ENCODE measurements at regions not wholly inside any gene's neighbourhood (a gene's known extent, or its start where the extent isn't known, plus 50 kb on each side); places are given as distances from the start of the nearest gene placed in this dataset.
"Not testable (repeated sequence)": the region's sequence is repeated elsewhere in the genome, so short reads cannot be mapped to it uniquely, and the experiment has no call there.

DNA sequence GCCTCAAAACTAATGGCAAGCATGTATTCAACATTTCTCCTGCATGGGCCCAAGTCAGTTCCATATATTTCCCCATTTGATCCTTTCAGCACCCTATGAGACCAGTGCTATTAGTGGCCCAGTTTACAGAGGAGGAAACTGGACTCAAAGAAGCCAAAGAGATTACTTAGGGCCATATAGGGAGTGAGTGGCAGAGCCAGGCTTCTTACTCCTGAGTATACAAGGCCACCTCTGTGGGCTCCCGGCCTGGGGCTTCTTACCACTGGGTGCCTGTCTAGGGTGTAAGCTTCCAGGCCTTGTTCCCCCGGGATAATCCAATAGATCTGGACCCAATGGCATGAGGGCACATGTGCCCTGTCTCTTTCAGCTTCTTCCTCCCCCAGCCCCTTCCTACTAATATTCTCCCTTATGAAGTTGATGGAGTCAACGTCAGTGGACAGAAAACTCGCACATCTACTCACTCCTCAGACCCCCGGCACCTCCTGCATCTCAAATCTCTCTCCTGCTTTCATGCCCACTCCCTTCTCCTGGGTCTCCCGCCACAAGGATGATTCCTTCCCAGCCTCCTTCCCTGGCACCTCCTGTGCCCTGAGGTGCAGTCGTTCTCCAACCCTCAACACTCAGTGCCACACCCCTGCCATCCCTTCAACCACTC, 222.6 kb downstream of the ANAPC1 start:
- no peak for DNase-seq

DNA sequence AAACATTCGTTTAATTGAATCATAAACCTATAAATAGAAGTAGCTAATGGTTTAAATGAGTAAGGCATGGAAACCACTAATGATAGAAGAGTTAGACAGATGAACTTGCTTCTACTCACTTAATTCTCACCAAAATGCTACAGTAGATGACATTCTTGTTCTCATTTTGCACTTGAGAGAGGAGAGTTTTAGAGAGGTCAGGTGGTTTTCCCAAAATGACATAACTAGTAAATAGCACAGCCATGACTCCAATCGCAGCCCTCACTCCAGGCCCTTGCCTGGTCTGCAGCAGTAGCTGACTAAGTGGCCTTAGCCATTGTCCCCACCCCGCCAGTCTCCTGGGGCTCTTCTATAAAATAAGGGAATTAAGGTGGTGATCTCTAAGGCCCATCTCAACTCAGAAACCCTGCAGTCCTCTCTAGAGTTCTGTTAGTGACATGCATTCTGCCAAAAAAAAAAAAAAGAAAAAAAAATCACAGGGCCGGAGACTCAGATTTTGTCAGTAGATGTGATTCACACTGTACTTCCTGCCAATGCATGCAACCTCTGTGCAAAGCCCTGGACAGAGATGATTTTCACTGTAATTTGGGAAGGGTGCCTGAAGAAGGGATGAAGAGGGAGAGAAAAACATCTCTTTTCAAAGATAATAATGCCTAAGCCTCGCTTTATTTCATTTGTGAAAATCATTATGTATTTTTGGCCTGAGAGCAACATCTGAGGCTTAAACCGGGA, 221.8 kb downstream of the ANAPC1 start:
- no peak for DNase-seq

DNA sequence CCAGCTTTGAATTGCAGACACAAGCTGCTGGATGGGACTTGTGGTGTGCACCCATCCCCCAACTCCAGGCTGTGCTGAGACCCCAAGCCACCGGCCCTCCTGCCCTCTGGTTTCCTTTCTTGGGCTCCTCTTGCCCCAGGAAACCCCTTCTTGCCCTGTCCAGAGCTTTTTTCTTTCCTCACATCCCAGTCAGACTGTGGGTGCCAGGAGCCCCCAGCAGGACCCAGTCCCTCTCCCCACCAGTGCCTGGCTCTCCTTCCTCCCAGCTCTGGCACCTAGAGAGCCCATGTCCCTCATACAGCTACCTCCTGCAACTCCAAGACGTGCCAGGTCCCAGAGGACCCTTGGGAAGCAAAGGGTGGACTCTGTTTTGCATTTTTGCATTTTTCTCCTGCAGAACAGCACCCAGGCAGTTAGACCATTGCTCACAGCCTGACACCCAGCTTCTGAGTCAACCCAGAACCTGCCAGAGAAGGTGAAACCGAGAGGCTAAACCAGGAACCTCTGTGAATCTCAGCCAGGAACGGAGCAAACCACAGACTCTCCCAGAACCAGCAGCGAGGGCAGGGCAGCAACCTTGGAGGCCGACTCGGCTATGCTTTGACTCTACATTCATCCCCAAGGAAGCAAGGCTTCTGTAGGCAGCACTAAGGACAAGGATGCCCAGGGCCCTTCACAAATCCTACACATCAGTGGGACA, 221.1 kb downstream of the ANAPC1 start:
- DNase-seq = no peak

DNA sequence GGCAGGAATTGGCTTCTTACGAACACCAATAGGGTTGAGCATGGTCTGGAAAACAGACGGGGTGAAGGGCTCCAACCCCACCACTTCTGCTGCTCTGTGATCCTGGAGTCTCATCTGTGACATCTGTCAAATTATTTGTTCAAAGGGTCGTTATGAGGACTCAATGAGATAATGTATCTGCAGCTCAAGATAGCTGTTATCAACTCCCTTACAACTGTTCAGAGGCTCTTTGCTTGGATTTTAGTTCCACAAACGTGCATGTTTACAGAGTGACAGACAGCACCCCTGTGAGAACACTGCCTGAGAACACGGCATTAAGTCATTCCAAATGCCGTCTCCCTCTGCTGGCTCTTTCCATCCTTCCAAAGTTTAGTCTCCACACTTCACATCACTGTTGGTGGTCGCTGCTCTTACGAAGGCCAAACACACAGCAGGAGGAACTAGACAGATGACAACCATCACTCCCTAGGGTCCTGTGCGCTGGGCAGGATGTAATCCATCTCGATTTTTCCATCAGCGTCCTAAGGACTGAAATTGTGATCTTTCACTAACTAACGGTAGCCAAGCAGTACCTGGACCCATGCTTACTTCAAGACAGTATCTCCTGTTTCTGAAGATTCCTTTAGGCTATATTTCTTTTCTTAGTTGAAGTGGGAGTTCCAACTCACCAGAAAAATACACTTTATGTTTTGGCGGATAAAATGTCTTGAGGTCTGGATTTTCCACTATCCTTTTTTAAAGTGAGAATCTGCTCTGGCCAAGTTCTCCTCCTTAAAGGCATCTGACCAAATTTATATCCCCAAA, 220.3 kb downstream of the ANAPC1 start:
- no peak for DNase-seq

GRCh38 chr2:111664275-111664850, 219.6 kb downstream of the ANAPC1 start:
- no peak for DNase-seq

- DNase-seq = no peak
These were observed 219.0 kb downstream of the ANAPC1 start for GRCh38 chr2:111665011-111665410.

DNA sequence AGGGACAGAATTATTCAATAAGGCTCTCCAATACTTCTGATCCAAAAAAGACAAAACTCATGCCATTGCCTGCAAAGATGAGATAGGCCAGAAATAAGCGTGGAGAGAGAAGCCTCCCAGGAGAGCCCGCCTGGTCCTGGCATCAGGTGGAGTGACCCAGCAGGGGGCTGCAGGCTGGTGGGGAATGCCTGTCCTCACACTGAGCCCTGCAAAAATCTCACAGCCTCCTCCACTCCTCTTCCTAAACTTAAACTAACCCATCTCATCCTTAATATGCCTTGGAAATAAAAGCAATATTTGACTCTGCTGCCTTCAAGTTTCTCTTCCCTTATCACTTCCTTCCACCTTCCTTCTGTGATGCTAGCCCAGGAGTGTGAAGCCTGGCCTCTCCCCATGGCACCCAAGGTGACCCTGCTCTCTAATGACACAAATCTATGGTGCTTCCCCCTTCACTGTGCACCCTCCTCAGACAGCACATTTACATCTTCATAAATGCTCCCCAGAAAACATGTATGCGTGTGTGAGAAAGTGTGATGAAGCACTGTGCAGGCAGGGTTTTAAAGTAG, 218.4 kb downstream of the ANAPC1 start:
- DNase-seq = no peak

- no peak for DNase-seq
These were observed 217.8 kb downstream of the ANAPC1 start for GRCh38 chr2:111666160-111666559.

GRCh38 chr2:111667001-111667400, 217.0 kb downstream of the ANAPC1 start:
- no peak for DNase-seq

DNA sequence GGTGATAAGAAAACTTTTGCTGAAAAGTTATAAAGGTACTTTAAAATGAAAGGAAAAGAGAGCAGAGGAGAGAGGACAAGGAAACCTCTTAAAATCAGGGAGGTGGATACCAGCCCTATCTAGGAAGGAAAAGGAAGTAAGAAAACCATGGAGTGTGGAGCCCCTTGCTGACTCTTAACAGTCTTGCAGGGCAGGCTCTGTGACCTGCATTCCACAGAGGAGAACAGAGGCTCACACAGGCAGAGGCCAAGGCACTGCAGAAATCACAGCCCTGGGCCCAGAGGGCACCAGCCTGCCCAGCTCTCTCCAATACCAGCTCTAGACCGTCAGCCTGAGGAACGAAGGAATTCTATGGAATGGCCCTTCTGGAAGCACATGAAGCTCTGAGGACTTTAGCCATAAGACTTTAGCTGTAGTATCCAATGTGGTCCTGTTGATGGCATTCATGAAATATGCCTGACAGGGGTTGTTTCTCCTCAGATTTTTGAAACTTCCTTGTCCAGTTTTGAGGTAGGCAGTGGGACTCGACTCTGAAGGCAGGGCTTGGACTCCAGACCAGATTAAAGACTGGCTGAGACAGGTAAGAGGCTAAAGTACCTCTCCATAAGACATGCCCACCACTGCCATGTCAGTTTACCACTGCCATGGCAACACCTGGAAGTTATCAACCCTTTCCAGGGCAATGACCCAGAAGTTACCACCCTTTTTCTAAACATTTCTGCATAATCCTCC, 216.3 kb downstream of the ANAPC1 start:
- DNase-seq = no peak

DNA sequence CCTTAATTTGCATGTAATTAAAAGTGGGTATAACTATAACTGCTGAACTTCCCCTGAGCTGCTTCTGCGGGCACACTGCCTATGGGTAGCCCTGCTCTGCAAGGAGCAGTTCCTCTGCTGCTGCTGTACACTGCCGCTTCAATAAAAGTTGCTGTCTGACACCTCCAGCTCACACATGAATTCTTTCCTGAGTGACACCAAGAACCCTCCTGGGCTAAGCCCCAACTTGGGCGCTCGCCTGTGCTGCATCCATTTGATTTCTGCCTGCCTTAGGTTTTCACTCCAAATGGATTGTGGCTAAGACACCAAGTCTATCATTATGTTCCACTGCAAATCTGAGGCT, 215.7 kb downstream of the ANAPC1 start:
- no peak for DNase-seq

- DNase-seq = no peak
These were observed 215.3 kb downstream of the ANAPC1 start for GRCh38 chr2:111668741-111669140.

DNA sequence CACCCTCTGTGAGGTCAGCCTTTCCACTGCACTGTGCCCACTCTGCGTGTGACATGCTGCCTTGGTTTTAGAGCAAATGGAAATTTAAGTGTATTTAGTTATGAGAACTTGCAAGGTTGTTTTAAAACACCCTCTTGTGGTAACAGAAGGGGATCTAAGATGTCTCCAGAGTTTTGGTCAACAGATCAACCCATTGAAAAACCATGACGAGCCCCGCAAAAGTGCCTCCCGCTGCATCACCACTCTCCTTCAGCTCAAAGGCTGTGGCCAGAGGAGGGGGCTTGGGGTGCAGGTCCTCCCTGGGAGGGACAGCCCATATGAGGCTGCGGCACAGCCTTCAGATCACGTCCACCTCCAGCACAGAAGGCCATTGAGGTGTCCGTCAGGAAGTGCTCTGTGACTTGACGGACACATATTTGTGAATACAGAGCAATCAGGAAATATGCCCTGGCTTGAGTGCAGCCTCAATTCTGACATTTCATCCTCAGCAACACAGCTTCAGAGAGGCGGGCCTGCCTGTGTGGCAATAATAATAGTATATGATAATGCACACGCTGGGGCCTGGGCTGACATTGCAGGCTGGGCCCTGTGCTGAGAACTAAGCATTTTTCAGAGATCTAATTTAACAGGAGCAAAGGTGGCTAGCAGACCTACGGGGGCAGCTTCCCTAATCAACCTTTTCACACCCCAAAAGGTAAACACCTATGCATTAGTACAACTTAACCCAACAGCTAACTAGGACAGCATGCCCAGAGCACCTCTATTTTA, 213.9 kb downstream of the ANAPC1 start:
- DNase-seq = no peak

DNA sequence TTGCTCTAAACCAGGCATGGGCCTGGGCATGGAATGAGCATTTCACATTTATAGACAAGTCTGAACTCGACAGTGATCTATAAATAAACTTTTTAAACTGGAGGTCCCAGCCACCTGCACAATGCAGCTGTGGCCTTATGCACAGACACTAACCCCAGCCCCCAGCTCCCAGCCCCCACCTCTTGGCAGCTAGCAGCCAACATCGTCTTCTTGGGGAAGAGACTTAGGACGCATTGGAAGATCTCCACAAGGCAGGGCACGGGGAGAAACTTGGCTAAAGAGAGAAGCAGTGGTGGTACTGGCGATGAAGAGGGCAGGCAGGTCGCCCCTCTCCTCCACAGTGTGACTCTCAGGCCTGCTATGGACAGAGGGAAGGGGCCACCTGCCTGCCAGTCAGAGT, 213.2 kb downstream of the ANAPC1 start:
- no peak for DNase-seq

DNA sequence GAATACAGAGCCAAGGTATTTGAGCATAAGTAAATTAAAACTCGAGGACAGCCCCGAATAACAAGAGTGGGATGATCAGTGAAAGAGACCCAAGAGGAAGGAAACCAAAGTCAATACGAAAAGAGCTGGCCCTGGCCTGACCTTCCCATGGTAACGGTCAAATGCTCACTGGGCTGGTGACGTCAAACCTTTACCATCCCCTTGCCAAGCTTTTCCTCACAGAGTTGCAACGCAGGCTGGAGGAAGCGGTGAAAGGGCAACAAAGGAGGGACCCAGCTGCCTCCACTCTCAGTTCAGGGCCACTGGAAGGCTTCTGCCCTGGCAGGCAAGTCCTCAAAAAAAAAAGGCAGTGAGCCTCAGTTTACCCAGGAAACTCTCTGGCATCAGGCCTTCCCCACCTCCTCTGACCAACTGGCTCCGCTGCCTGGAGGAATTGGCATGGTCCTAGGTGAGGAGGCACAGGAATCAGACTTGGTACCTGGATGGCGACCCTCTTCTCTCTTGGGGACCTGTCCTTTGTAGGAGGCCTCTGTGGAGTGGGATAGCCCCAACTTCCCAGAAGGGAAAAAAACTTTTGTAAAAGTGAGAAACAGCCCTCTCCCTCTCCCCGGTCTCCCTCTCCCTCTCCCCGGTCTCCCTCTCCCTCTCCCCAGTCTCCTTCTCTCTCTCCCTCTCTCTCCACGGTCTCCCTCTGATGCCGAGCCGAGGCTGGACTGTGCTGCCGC, 212.4 kb downstream of the ANAPC1 start:
- peak in 1 of 2 donors; percentile 68 for DNase-seq

DNA sequence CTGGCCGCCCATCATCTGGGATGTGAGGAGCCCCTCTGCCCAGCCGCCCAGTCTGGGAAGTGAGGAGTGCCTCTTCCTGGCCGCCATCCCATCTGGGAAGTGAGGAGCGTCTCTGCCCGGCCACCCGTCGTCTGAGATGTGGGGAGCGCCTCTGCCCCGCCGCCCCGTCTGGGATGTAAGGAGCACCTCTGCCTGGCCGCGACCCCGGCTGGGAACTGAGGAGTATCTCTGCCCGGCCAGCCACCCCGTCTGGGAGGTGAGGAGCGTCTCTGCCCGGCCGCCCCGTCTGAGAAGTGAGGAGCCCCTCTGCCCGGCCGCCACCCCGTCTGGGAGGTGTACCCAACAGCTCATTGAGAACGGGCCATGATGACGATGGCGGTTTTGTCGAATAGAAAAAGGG, 211.4 kb downstream of the ANAPC1 start:
- not testable (repeated sequence) for DNase-seq

DNA sequence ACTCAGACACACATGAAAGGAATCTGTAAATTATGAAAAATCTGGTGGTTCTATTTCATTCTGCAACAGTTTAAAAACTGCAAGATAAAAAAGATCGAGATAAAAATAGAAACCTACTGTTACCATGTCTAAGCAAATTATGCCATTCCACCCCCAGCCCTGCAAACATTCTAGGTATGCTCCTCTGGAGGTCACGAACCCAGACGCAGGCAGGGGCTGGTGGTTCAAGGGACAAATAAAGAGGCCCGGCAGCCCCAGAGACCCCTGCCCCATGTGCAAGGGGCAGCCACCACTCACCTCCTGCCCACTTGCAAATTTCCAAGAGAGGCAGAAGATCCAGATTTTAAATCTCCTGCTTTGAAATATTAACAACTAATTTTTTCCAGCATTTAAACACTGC, 210.5 kb downstream of the ANAPC1 start:
- no peak for DNase-seq

- DNase-seq = no peak
These were observed 208.4 kb downstream of the ANAPC1 start for GRCh38 chr2:111675419-111676194.

- no peak for DNase-seq
These were observed 207.6 kb downstream of the ANAPC1 start for GRCh38 chr2:111676291-111676822.
